ENCODE measurements at regions not wholly inside any gene's neighbourhood (a gene's known extent, or its start where the extent isn't known, plus 50 kb on each side); places are given as distances from the start of the nearest gene placed in this dataset.

DNA sequence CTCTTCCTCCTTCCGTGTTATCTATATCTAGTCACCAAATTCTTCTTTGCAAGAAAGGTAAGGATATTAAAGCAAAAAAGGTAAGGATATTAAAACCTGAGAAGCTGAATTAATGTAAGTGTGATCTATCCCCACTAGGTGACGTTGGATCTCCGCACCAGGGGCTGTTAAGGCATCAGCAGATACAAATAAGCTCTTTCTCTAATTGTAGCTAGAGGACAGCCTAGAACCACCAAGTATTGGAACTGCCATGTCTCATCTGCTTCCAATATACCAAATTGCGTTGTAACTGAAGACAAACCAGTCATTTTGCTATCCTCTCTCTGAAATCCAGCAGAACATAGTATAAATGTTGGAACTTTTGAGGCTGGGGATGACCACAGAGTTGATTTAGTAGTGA lies 471.2 kb upstream of the TGFBR2 start:
- no peak overlapping the region for H3K4me3 ChIP-seq (ENCODE audit: insufficient read depth, low read depth, low read length)
- H3K36me3 ChIP-seq (ENCODE audit: control insufficient read depth, insufficient read depth, low read length) = no peaks in the 10 kb centered on the region
- 75 to 83% methylated on average over 3 of the region's 4 CpGs for WGBS, 2 experiments
- H3K4me1 ChIP-seq (ENCODE audit: control insufficient read depth, insufficient read depth, low read length) = no peaks in the 10 kb centered on the region
- no peaks in the 10 kb centered on the region for H3K9me3 ChIP-seq (ENCODE audit: control insufficient read depth, low read length)
- H3K27ac ChIP-seq (ENCODE audit: insufficient read depth, low read depth, low read length, poor library complexity, severe bottlenecking) = no peak overlapping the region
- no peaks in the 10 kb centered on the region for H3K27me3 ChIP-seq (ENCODE audit: control insufficient read depth, insufficient read depth, low read length, poor library complexity, severe bottlenecking)

DNA sequence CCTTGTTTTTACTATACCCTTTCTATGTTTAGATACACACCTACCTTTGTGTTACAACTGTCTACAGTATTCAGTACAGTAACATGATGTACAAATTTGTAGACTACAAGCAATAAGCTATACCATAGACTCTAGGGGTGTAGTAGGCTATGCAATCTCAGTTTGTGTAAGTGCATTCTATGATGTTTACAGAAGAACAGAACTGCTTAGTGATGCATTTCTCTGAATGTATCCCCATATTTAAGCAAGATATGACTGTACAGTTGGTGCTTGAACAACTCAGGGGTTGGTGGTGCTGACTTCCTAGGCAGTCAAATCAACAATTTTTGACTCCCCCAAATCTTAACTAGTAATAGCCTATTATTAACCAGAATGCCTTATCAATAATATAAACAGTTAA lies 467.1 kb upstream of the TGFBR2 start:
- Histone ChIP-seq H3K9me3 (ENCODE audit: control insufficient read depth, low read length) (no peaks in the 10 kb centered on the region), H3K4me1 (ENCODE audit: control insufficient read depth, insufficient read depth, low read length) (no peaks in the 10 kb centered on the region), H3K4me3 (ENCODE audit: insufficient read depth, low read depth, low read length) (no peak overlapping the region), H3K27me3 (ENCODE audit: control insufficient read depth, insufficient read depth, low read length, poor library complexity, severe bottlenecking) (no peaks in the 10 kb centered on the region), H3K27ac (ENCODE audit: insufficient read depth, low read depth, low read length, poor library complexity, severe bottlenecking) (no peak overlapping the region), H3K36me3 (ENCODE audit: control insufficient read depth, insufficient read depth, low read length) (no peaks in the 10 kb centered on the region)

DNA sequence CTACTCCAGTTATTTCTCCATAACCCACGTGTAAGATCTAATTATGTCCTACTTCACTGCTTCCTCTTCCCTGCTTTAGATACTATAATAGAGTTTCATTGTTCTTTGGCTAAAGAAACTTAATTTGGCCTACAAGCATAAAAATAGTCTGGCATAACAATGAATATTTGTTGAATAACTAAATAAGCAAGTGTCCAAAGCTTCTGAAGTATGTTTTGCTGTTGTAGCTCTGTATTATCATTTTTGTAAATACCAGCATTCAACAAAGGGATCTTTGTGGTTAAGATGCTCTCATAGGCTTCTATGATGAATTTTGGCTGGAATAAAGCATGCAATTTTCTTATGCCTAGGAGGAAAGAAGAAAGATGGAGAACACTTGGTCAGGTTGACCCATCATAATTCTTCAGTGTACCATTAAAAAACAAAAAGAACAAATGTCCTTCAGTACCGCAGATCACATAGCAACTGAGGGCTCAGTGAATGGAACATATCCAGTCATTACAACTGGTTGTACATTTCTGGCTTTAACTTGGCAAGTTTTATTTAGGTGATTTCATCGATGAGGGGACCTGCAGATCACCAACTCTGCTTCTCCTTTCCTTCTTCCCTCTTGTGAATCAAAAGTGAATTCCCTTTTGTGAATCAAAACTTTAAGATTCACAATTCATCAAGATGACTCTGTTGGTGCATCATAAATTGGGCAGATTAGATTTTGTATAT lies 465.9 kb upstream of the TGFBR2 start:
- WGBS, 2 experiments = 89 to 100% methylated on average over 3 of the region's 3 CpGs
- no peak overlapping the region for H3K4me3 ChIP-seq (ENCODE audit: insufficient read depth, low read depth, low read length)
- no peaks in the 10 kb centered on the region for H3K9me3 ChIP-seq (ENCODE audit: control insufficient read depth, low read length)
- no peaks in the 10 kb centered on the region for H3K4me1 ChIP-seq (ENCODE audit: control insufficient read depth, insufficient read depth, low read length)
- no peaks in the 10 kb centered on the region for H3K36me3 ChIP-seq (ENCODE audit: control insufficient read depth, insufficient read depth, low read length)
- H3K27ac ChIP-seq (ENCODE audit: insufficient read depth, low read depth, low read length, poor library complexity, severe bottlenecking) = no peak overlapping the region
- H3K27me3 ChIP-seq (ENCODE audit: control insufficient read depth, insufficient read depth, low read length, poor library complexity, severe bottlenecking) = no peaks in the 10 kb centered on the region

DNA sequence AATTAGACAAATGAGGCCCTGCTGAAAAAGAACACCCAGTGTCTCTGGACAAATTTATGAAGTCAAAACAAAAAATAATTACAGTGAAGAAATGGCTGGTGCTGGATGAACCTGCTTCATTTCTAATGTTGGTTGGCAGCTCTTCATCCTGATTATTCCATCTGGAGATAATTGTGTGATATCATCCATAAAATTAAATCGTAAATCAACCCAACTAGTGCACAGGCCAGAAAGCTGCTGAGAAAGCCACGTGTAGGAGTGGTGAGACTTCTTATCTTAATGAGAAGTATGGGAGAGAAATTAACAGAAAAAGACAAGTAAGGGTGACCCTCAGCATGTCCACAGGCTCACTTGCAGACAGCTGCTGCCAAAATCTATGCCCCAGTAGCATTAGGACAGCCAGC lies 465.2 kb upstream of the TGFBR2 start:
- Histone ChIP-seq H3K27ac (ENCODE audit: insufficient read depth, low read depth, low read length, poor library complexity, severe bottlenecking) (no peak overlapping the region), H3K9me3 (ENCODE audit: control insufficient read depth, low read length) (no peaks in the 10 kb centered on the region), H3K4me1 (ENCODE audit: control insufficient read depth, insufficient read depth, low read length) (no peaks in the 10 kb centered on the region), H3K4me3 (ENCODE audit: insufficient read depth, low read depth, low read length) (no peak overlapping the region), H3K27me3 (ENCODE audit: control insufficient read depth, insufficient read depth, low read length, poor library complexity, severe bottlenecking) (no peaks in the 10 kb centered on the region), H3K36me3 (ENCODE audit: control insufficient read depth, insufficient read depth, low read length) (no peaks in the 10 kb centered on the region)
- WGBS, 2 experiments = 69 to 94% methylated on average over 1 to 2 of the region's 2 CpGs

DNA sequence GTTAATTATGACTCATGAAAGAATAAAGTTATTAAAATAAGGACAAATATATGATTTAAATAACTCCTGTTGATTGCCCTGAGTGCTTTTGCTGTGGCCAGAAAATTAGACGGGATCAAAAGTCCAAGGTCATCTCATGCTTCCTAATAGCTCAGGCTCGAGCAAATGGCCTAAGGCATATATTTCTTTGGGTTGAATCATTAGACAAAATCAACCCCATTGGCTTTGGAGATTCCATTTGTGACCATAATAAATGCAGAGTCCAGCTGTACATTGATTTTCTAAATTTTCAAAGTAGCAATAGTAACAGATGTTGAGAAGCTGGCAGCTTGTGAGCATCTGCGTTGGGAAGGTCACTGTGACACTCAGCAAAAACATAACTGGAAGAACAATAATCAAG lies 464.5 kb upstream of the TGFBR2 start:
- Histone ChIP-seq H3K4me1 (ENCODE audit: control insufficient read depth, insufficient read depth, low read length) (peaks cover under 1% of the 10 kb centered on the region), H3K36me3 (ENCODE audit: control insufficient read depth, insufficient read depth, low read length) (no peaks in the 10 kb centered on the region), H3K27ac (ENCODE audit: insufficient read depth, low read depth, low read length, poor library complexity, severe bottlenecking) (no peak overlapping the region), H3K4me3 (ENCODE audit: insufficient read depth, low read depth, low read length) (no peak overlapping the region), H3K9me3 (ENCODE audit: control insufficient read depth, low read length) (no peaks in the 10 kb centered on the region), H3K27me3 (ENCODE audit: control insufficient read depth, insufficient read depth, low read length, poor library complexity, severe bottlenecking) (no peaks in the 10 kb centered on the region)
- WGBS, 2 experiments = 94 to 95% methylated on average over 3 of the region's 3 CpGs

DNA sequence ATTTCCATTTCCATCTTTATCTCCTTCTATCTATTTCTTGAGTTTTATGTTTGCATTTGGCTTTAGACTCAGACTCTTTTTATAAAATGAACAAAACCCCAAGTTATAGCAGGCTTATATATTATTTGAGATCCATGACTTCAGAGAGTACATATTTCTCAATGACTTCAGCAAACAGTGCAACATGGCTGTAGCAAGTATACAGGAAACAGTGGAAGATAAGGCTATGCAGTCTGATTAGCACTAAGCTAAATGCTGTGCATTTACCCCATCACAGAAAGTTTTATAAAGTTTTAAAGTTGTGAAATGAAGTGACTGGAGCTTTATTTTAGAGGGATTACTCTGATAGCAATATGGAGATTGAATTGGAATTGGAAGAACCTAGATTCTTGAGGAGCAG lies 463.5 kb upstream of the TGFBR2 start:
- Histone ChIP-seq H3K4me3 (ENCODE audit: insufficient read depth, low read depth, low read length) (no peak overlapping the region), H3K27me3 (ENCODE audit: control insufficient read depth, insufficient read depth, low read length, poor library complexity, severe bottlenecking) (no peaks in the 10 kb centered on the region), H3K9me3 (ENCODE audit: control insufficient read depth, low read length) (no peaks in the 10 kb centered on the region), H3K27ac (ENCODE audit: insufficient read depth, low read depth, low read length, poor library complexity, severe bottlenecking) (no peak overlapping the region), H3K4me1 (ENCODE audit: control insufficient read depth, insufficient read depth, low read length) (peaks cover 3% of the 10 kb centered on the region), H3K36me3 (ENCODE audit: control insufficient read depth, insufficient read depth, low read length) (no peaks in the 10 kb centered on the region)

DNA sequence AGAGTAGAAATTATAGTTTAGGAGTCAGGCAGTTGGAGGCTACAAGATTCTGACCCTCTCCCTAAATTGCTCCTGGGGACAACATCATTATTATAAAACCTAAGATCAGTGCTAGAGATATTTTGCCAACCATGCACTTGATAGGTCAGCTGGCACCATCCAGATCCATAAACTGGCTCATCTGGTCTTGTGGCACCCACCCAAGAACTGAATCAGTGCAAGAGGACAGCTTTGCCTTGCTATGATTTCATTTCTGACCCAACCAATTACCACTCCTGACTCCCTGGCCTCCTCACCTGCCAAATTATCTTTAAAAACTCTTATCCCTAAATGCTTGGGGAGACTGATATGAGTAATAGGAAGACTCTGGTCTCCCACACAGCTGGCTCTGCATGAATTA lies 461.1 kb upstream of the TGFBR2 start:
- no peak overlapping the region for H3K27ac ChIP-seq (ENCODE audit: insufficient read depth, low read depth, low read length, poor library complexity, severe bottlenecking)
- H3K27me3 ChIP-seq (ENCODE audit: control insufficient read depth, insufficient read depth, low read length, poor library complexity, severe bottlenecking) = no peaks in the 10 kb centered on the region
- H3K36me3 ChIP-seq (ENCODE audit: control insufficient read depth, insufficient read depth, low read length) = no peaks in the 10 kb centered on the region
- no peak overlapping the region for H3K4me3 ChIP-seq (ENCODE audit: insufficient read depth, low read depth, low read length)
- peaks cover 3% of the 10 kb centered on the region for H3K4me1 ChIP-seq (ENCODE audit: control insufficient read depth, insufficient read depth, low read length)
- no peaks in the 10 kb centered on the region for H3K9me3 ChIP-seq (ENCODE audit: control insufficient read depth, low read length)

DNA sequence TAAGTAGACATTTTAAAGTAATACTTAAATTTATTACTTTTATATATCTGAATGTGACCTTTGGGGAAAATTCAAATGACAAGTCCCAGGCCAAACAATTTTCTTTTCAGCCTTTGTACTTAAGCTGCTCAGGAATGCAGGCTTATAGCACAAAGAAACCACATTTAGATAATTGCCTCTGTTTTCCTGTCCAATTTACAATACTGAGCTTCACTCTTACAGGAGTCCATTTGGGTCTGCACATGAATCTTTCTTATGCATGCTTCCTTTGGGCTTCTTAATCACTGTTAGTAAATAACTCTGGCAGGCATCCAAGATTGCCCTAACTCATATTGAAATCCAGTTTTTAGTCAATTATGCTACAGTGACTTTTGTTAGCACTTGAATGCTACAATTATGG lies 459.4 kb upstream of the TGFBR2 start:
- Histone ChIP-seq H3K36me3 (ENCODE audit: control insufficient read depth, insufficient read depth, low read length) (no peaks in the 10 kb centered on the region), H3K4me3 (ENCODE audit: insufficient read depth, low read depth, low read length) (no peak overlapping the region), H3K27ac (ENCODE audit: insufficient read depth, low read depth, low read length, poor library complexity, severe bottlenecking) (no peak overlapping the region), H3K4me1 (ENCODE audit: control insufficient read depth, insufficient read depth, low read length) (peaks cover 3% of the 10 kb centered on the region), H3K9me3 (ENCODE audit: control insufficient read depth, low read length) (no peaks in the 10 kb centered on the region), H3K27me3 (ENCODE audit: control insufficient read depth, insufficient read depth, low read length, poor library complexity, severe bottlenecking) (no peaks in the 10 kb centered on the region)

DNA sequence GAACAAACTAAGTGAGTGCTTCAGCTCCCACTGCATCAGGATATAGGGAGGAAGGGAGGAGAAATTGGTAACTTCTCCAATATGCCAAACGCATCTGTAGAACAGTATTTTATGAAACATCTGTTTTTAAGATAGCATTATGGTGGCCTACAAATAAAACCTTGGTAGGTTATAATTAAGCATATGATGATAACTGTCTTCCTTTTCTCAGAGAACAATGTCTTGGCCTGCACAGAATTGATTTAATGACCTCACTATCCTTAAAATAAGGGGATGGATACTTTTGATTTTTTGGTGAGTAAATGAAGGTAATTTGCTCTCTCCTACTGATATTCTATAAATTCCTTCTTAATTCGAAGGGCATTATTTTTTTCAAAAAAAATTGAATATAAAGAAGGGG lies 451.5 kb upstream of the TGFBR2 start:
- no peaks in the 10 kb centered on the region for H3K27me3 ChIP-seq (ENCODE audit: control insufficient read depth, insufficient read depth, low read length, poor library complexity, severe bottlenecking)
- H3K36me3 ChIP-seq (ENCODE audit: control insufficient read depth, insufficient read depth, low read length) = no peaks in the 10 kb centered on the region
- H3K4me1 ChIP-seq (ENCODE audit: control insufficient read depth, insufficient read depth, low read length) = no peaks in the 10 kb centered on the region
- no peak overlapping the region for H3K4me3 ChIP-seq (ENCODE audit: insufficient read depth, low read depth, low read length)
- WGBS, 2 experiments = 90 to 100% methylated on average over 1 of the region's 2 CpGs
- H3K9me3 ChIP-seq (ENCODE audit: control insufficient read depth, low read length) = no peaks in the 10 kb centered on the region
- H3K27ac ChIP-seq (ENCODE audit: insufficient read depth, low read depth, low read length, poor library complexity, severe bottlenecking) = no peak overlapping the region

DNA sequence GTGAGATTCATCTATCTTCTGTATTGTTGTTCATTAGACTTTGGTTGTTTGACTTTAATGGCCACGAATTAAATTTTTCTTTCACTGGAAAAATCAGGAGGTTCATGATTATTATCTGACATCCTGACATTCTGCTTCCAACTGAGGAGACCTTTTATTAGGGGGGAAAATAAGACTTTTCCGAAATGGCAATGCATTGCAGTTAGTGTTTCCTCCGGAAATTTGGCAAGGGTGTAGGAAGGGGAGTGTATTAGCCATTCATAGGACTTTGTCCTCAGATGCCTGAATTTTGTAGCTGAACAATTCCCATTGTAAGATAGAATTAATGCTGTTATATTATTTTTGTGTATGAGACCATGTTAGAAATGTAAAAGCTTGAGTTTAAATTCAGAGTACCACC lies 450.6 kb upstream of the TGFBR2 start:
- Histone ChIP-seq H3K9me3 (ENCODE audit: control insufficient read depth, low read length) (no peaks in the 10 kb centered on the region), H3K4me3 (ENCODE audit: insufficient read depth, low read depth, low read length) (no peak overlapping the region), H3K27ac (ENCODE audit: insufficient read depth, low read depth, low read length, poor library complexity, severe bottlenecking) (no peak overlapping the region), H3K4me1 (ENCODE audit: control insufficient read depth, insufficient read depth, low read length) (no peaks in the 10 kb centered on the region), H3K27me3 (ENCODE audit: control insufficient read depth, insufficient read depth, low read length, poor library complexity, severe bottlenecking) (no peaks in the 10 kb centered on the region), H3K36me3 (ENCODE audit: control insufficient read depth, insufficient read depth, low read length) (no peaks in the 10 kb centered on the region)
- 65 to 75% methylated on average over 3 of the region's 3 CpGs for WGBS, 2 experiments
